GM21360 (cell line): ENCODE measurements at regions not wholly inside any gene's neighbourhood (a gene's known extent, or its start where the extent isn't known, plus 50 kb on each side); places are given as distances from the start of the nearest gene placed in this dataset.
"Not testable (repeated sequence)": the region's sequence is repeated elsewhere in the genome, so short reads cannot be mapped to it uniquely, and the experiment has no call there.

Experiments
- ATAC-seq: cut with Tn5 transposase; IDR thresholded peaks from one replicate; pipeline ENCODE4 v1.9.1; 2021; ENCODE audit warnings: mild to moderate bottlenecking, moderate library complexity; ENCODE audit not compliant: unreplicated experiment

DNA sequence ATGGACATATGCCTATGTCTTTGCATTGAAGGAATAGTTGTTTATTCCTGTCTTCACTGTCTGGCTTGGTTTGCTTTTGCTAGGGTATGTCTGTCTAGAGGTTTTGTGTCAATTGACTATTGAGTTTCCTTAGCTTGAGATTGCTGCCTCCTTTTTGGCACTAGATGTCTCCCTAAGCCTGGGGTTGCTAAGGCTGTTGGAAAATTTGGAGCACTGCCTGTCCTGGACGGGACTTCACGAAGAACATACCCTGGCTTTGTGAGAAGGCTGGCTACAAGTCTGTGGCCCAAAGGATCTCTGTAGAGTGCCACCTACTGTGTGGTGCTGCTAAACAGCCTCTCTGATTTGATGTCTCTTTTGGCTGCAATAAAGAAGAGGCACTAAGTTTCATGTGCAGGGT is 183.8 kb upstream of the NUDT10 start:
- ATAC-seq, result no peak

DNA sequence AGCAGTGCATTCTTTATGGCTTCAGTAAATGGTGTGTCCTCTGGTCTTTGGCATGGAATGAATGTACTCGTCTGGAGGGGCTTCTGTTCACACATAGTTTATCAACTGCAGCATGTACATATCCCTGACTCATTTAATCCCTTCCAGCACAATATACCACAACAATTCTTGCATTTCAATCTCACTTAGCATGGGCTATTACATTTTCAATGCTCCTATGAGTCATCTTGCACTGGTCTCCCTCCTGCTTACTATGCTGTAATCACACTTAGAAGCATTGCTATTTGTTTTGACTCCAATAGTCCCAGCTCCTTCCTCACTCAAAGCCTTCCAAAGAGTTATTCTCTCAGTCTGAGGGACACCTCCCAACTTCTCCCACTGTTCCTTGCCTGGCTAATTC is 180.9 kb upstream of the NUDT10 start:
- no peak for ATAC-seq

DNA sequence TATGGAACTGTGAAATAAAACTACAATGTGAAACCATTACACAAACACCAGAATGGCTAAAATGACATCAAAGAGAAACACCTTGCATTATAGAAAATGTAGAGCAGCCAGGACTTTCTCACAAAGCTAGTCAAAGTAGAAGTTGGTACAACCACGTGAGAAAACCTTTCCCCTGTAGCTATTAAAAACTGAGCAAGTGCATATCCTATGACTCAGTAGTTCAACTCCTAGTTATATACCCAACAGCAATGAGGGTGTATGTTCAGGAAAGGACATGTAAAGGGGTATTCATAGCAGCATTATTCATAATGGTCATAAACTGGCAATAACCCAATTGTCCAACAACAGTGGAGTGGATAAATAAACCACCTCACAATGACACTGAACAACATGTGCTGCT is 177.5 kb upstream of the NUDT10 start:
- no peak for ATAC-seq

DNA sequence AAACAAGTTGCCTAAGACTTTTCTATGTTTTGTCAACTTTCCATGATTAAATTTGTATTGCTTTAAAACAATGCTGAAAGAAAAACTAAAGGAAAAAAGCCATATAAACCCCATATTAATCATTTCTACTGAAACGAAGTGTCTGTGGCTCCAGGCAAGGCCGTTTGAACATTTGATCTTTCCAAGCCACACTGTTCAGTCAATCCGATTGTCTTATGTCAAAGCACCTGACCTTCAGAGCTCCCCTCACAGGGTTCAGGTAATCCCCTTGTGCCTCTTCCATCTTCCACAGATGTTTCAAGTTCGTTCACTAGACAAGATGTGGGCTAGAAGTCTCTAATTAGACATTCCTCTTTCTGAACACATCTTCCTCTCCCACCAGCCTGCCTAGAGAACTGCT is 177.1 kb upstream of the NUDT10 start:
- ATAC-seq, result no peak

DNA sequence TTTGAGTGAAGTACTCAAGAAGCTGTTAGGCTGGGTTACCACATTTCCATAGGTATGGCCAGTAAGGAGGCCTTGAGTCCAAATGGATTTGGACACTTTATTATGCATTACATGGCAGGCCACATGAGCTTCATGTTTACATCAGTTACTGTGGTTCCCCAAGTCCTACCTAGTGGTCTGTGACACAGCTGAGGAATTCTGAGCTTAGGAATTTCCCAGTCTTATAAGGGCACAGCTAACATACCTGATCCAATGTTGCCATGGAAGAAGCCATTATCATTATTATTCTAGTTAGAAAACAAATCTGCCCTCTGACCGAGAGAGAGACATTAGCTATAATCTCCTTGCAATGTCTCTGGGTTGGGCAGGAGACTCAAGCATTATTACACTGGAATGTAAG is 174.4 kb upstream of the NUDT10 start:
- no peak for ATAC-seq

DNA sequence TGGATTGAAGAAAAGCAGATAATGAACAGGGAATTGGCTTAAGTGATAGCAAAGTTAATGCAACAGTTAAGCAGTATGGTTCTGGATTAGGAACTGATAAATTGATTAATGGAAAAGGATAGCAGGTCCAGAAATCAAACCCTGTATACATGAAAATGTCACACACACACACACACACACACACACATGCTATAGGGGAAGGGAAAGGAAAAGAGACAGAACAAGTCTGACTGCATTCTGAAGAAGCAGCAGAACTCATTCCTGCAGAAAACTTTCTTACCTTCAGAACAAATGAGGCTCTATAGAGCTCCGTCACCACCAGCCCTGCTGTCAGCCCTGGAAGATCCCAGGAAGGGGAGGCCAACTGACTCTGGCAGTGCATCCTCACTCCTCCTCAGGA is 173.2 kb upstream of the NUDT10 start:
- ATAC-seq, result not testable (repeated sequence)

DNA sequence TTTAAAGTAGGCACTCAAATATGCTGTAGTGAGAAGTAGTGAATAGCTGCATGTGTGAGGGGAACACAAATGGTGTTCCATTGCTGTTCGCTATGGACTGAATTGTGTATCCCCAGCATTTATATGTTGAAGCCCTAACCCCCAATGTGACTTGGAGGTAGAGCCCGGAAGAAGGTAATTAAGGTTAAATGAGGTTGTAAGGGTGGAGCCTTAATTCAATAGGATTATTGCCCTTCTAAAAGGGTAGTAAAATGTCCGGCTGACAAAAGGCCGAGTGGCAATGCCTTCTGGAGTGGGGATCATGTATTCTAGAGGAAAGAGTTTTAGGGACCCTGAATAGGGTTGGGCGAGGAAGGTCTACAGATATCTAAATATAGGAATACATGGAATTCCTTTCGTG is 168.9 kb upstream of the NUDT10 start:
- no peak for ATAC-seq

DNA sequence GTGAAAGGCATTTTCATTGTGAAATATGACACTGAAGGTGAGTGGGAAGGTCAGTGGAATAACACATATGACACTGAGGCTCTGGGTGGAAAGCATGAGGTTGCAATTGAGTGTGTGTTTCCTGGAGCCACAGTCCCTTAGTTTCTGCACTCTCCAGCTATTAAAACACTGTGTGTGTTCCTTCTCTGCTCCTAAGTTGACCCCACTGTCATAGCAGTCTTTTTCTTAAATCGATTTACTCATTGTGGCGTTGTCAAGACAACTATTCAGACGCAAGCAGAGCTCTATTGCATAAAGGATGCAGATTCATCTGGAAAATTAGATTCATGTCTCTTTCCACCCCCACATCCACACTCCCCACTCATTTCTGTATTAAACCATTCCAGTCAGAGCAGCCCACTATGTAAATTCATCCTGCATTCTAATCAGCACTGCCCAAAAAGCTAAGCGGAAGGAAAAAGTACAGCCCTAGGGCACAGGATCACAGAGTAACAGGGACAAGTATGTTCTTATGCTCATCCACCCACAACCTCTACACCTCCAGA is 154.2 kb upstream of the NUDT10 start:
- not testable (repeated sequence) for ATAC-seq

DNA sequence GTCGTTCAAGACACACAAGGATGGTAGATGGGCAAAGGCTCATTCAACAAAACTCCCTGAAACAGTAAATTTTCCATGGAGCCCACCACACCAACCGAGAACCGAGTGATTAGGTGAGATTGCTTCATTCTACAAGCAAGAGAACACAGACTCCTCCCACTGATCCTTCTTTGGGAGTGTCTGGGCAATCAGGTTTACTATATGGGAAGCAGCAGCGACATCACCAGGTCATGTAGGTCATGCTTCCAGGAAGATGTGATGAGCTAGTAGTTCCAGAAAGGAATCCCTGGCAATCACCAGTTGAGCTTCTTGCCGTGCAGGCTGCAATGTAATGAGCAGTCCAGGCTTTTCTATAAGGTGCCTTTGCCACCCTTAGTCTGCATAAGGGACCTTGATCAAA is 152.8 kb upstream of the NUDT10 start:
- ATAC-seq, result not testable (repeated sequence)

DNA sequence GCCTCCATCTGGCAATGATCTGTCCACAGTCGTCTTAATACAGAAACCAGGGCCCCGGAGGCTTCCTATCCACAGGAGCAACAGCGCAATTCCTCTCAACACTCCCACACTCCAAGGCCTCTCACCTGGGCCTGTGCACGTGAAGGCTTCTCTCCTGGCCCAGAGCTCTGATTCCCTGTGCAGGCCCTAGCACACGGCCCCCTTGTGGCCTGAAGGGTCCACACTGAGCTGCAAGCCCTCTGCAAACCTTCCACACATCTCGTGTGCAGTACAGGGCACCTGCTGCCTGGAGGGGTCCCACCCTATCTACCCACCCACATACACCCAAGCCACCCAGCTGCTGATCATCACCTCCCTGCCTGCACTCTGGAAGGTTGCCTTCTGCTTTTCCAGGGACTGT is 150.1 kb upstream of the NUDT10 start:
- ATAC-seq, result no peak

DNA sequence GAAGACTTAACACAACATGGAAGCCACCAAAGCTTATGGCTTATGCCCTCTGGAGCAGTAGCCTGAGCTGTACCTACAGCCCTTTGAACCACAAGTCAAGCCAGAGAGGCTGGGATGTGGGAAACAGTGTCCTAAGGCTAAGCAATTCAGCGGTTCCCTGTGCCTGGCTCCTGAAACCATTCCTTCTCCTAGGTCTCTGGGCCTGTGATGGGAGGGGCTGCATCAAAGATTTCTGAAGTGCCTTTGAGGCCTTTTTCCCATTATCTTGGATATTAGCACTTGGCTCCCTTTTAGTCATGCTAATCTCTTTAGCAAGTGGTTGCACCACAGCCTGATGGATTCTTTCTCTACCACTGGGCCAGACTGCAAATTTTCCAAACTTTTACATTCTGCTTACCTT is 140.5 kb upstream of the NUDT10 start:
- ATAC-seq, result no peak

DNA sequence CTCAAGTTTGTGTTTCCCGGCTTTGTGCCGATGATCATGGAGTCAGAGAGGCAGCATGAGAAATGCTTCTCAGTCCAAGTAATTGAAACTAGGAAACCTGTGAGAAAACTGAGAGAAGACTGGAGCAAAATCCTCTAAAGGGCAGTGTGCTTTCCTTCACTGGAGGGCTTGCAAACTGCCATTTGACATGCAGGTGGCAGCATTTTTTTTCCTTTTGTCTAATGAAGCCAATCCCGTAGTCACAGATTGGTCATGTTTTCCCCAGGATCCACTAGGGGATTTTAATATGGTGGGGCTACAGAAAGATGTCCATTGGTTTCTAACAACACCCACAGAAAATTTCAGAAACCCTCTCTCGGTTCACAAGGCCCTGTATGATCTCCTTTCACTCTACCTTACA is 117.4 kb upstream of the NUDT10 start:
- no peak for ATAC-seq

DNA sequence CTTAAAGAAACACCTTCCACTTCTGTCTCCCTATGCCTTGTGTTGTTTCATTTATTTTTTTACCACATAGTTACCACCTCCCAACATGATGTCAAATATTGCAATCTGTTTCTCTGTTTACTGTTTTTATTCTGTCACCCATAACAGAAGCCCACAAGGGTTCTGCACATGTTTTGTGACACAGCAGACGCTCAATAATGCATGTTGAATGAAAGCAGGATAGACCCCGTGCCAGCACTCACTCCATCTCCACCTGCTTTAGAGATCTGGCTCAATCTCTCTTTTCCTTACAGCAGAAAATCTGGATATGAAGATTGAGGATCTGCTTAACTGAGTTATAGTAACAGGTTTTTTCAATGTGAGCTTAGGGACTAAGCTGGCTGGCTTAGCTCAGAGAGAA is 116.8 kb upstream of the NUDT10 start:
- no peak for ATAC-seq

DNA sequence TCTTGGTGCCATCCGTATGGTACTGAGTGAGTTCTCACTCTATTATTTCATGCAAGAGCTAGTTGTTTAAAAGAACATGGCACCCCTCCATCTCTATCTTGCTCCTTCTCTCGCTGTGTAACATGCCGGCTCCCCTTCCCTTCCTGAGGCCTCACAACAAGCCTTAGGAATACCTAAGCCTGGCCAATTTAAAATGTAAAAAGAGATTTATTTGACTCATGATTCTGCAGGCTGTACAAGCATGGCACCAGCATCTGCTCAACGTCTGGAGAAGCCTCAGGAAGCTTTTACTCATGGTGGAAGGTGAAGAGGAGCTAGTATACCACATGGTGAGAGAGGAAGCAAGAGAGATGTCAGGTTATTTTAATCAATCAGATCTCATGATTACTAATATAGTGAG is 90.4 kb upstream of the NUDT10 start:
- ATAC-seq, result no peak

DNA sequence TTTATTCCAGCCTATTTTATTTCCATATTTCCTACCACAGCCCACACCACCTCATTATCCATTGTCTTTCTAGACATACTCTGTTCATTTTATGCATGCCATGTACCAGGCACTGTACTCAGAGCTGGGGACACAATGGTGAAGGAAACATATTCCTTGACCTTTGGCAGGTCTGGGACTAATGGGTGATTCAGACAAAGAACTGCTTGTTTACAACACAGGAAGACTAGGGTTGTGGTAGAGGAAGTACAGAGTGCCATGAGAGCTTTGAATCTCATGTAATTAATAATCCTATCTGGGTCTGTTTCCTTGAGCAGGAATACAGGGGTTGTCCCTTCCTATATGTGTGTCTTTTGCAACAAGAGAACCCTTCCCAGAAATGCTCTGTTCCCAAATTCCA is 75.1 kb upstream of the NUDT10 start:
- no peak for ATAC-seq

DNA sequence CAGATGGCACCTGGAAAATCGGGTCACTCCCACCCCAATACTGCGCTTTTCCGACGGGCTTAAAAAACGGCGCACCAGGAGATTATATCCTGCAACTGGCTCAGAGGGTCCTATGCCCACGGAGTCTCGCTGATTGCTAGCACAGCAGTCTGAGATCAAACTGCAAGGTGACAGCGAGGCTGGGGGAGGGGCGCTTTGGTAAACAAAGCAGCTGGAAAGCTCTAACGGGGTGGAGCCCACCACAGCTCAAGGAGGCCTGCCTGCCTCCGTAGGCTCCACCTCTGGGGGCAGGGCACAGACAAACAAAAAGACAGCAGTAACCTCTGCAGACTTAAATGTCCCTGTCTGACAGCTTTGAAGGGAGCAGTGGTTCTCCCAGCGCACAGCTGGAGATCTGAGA is 70.4 kb upstream of the NUDT10 start:
- ATAC-seq, result not testable (repeated sequence)

DNA sequence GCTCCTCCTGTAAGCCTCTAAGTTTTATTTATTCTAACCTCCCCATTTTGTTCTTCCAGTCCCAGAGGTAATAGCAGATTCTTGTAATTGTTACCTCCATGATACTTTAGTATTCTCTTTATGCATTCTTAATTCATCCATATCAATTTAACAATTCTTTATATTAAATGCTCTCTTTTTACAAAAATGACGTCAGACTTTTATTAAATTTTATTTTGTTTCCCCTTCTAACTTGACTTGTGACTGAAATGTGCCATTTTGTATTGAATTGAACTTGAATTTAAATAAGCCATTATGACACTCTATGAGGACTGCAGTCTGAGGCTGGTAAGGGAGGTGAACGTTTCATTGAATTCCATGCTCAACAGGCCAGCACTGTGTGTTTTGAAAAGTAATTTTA is 60.0 kb upstream of the NUDT10 start:
- no peak for ATAC-seq

DNA sequence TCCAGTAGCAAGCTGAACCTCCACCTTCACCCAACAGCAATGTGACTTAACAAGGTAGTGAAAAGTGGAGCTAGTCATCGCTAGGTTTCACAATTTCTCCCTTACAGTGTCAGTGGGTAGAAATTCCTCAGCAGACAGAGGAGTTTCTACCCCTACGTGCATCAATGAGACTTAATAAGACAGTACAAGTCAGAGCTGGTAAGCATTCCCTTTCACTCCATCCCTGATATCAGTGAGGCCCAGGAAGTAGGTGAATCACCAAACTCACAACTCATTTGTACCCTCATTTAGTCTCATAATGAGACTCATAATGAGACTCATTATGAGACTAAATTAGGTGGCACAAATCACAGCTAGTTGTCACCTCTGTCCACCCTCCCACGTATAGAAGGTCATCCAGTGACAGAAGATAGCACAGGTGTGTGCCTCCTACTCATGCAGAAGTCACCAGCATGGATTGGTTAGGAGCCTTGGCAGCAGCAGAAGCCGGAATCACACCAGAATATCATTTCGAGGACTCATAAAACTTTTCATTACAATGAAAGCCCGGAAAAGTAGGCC is 50.8 kb upstream of the NUDT10 start:
- ATAC-seq, result no peak
